ENCODE measurements at regions not wholly inside any gene's neighbourhood (a gene's known extent, or its start where the extent isn't known, plus 50 kb on each side); places are given as distances from the start of the nearest gene placed in this dataset.

- no peaks in the 10 kb centered on the region for H3K79me2 ChIP-seq (ENCODE audit: control insufficient read depth, insufficient read depth, low read length)
- H3K27ac ChIP-seq (ENCODE audit: low read length in 2 of 2) = no peak overlapping the region
- H3K9ac ChIP-seq (ENCODE audit: low read length) = no peak overlapping the region
- no peaks in the 10 kb centered on the region for H4K20me1 ChIP-seq (ENCODE audit: control insufficient read depth, insufficient read depth, low read length, poor library complexity, severe bottlenecking)
- Mint-ChIP-seq H3K27me3 (peaks cover 5% of the 10 kb centered on the region), H3K9me3 (ENCODE audit: insufficient read depth) (no peaks in the 10 kb centered on the region), H3K27ac (peak overlapping the region; percentile 1), H3K4me1 (peaks cover 24% of the 10 kb centered on the region), H3K4me3 (peak overlapping the region; percentile 38)
- no peaks in the 10 kb centered on the region for H3K9me3 ChIP-seq (ENCODE audit: control extremely low read depth in 1 of 3, control insufficient read depth in 2 of 3, insufficient read depth in 1 of 3, low read length in 2 of 3)
- no peak for ATAC-seq (ENCODE audit: low read depth)
- DNase-seq = no peak
- no peaks in the 10 kb centered on the region for H3K27me3 ChIP-seq (replicated peaks in 1 of 4; ENCODE audit: control extremely low read depth in 1 of 4, control insufficient read depth in 3 of 4, insufficient read depth in 4 of 4, low read length in 3 of 4)
- intact Hi-C loops (cut with micrococcal nuclease) = no loop called here
- H3K4me1 ChIP-seq (ENCODE audit: control insufficient read depth in 2 of 2, insufficient read depth in 2 of 2, low read length in 2 of 2) = peaks cover 19% of the 10 kb centered on the region in 2 donors
- H3K36me3 ChIP-seq (replicated peaks in 1 of 2; ENCODE audit: control extremely low read depth in 1 of 2, control insufficient read depth in 1 of 2, extremely low read depth in 1 of 2, insufficient read depth in 2 of 2, low read length in 1 of 2) = no peaks in the 10 kb centered on the region
- CTCF ChIA-PET = no interaction called here
- WGBS (ENCODE audit: insufficient coverage) = 78% methylated on average over 6 of the region's 17 CpGs
- peak overlapping the region; percentile 24 for H2AFZ ChIP-seq (ENCODE audit: insufficient read depth, low read depth, low read length, poor library complexity, severe bottlenecking)
- POLR2A ChIA-PET = interaction anchor here (1.6 kb wide), 1 partner anchor 175 kb away, joined by 7 read pairs; the partner anchor contains the start of gene KLF6
- H3K4me3 ChIP-seq (ENCODE audit: control extremely low read depth in 1 of 5, extremely low read depth in 1 of 5, insufficient read depth in 1 of 5, low read depth in 2 of 5, low read length in 4 of 5) = peak overlapping the region in 1 of 5 experiments; percentile 11
- H3K4me2 ChIP-seq (replicated peaks; ENCODE audit: low read depth, low read length, poor library complexity, severe bottlenecking) = peak overlapping the region; percentile 43
- no peak for TF ChIP-seq EZH2 (IDR thresholded peaks at IDR 0.05; ENCODE audit: borderline replicate concordance, insufficient read depth, low read depth, low read length, poor library complexity, severe bottlenecking)
Observed at GRCh38 chr10:3959370-3960325, 174.6 kb upstream of the KLF6 start.

GRCh38 chr10:3958472-3958996 is 173.5 kb upstream of the KLF6 start:
- Histone ChIP-seq H3K9me3 (ENCODE audit: control extremely low read depth in 1 of 3, control insufficient read depth in 2 of 3, insufficient read depth in 1 of 3, low read length in 2 of 3) (no peaks in the 10 kb centered on the region), H3K4me1 (ENCODE audit: control insufficient read depth in 2 of 2, insufficient read depth in 2 of 2, low read length in 2 of 2) (peaks cover 19% of the 10 kb centered on the region in 2 donors), H2AFZ (ENCODE audit: insufficient read depth, low read depth, low read length, poor library complexity, severe bottlenecking) (no peak overlapping the region), H3K27me3 (replicated peaks in 1 of 4; ENCODE audit: control extremely low read depth in 1 of 4, control insufficient read depth in 3 of 4, insufficient read depth in 4 of 4, low read length in 3 of 4) (no peaks in the 10 kb centered on the region), H4K20me1 (ENCODE audit: control insufficient read depth, insufficient read depth, low read length, poor library complexity, severe bottlenecking) (no peaks in the 10 kb centered on the region), H3K4me2 (replicated peaks; ENCODE audit: low read depth, low read length, poor library complexity, severe bottlenecking) (no peak overlapping the region), H3K27ac (ENCODE audit: low read length in 2 of 2) (no peak overlapping the region), H3K36me3 (replicated peaks in 1 of 2; ENCODE audit: control extremely low read depth in 1 of 2, control insufficient read depth in 1 of 2, extremely low read depth in 1 of 2, insufficient read depth in 2 of 2, low read length in 1 of 2) (no peaks in the 10 kb centered on the region), H3K79me2 (ENCODE audit: control insufficient read depth, insufficient read depth, low read length) (no peaks in the 10 kb centered on the region), H3K9ac (ENCODE audit: low read length) (no peak overlapping the region), H3K4me3 (ENCODE audit: control extremely low read depth in 1 of 5, extremely low read depth in 1 of 5, insufficient read depth in 1 of 5, low read depth in 2 of 5, low read length in 4 of 5) (no peak overlapping the region)
- no peak overlapping the region for H3K27ac Mint-ChIP-seq
- intact Hi-C loops (cut with micrococcal nuclease) = no loop called here
- POLR2A ChIA-PET = no interaction called here
- TF ChIP-seq EZH2 (IDR thresholded peaks at IDR 0.05; ENCODE audit: borderline replicate concordance, insufficient read depth, low read depth, low read length, poor library complexity, severe bottlenecking) = no peak
- TF ChIP-seq, protein P1, sequence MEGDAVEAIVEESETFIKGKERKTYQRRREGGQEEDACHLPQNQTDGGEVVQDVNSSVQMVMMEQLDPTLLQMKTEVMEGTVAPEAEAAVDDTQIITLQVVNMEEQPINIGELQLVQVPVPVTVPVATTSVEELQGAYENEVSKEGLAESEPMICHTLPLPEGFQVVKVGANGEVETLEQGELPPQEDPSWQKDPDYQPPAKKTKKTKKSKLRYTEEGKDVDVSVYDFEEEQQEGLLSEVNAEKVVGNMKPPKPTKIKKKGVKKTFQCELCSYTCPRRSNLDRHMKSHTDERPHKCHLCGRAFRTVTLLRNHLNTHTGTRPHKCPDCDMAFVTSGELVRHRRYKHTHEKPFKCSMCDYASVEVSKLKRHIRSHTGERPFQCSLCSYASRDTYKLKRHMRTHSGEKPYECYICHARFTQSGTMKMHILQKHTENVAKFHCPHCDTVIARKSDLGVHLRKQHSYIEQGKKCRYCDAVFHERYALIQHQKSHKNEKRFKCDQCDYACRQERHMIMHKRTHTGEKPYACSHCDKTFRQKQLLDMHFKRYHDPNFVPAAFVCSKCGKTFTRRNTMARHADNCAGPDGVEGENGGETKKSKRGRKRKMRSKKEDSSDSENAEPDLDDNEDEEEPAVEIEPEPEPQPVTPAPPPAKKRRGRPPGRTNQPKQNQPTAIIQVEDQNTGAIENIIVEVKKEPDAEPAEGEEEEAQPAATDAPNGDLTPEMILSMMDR (IDR thresholded peaks at IDR 0.05) = no peak
- DNase-seq (no peak), ATAC-seq (ENCODE audit: low read depth) (no peak)
- peaks cover 24% of the 10 kb centered on the region for H3K4me1 Mint-ChIP-seq
- WGBS (ENCODE audit: insufficient coverage) = no CpG with 5 or more reads among the region's 4 CpGs
- no peak overlapping the region for H3K4me3 Mint-ChIP-seq
- peaks cover 5% of the 10 kb centered on the region for H3K27me3 Mint-ChIP-seq
- peaks cover 2% of the 10 kb centered on the region for H3K9me3 Mint-ChIP-seq (ENCODE audit: insufficient read depth)
- CTCF ChIA-PET = interaction anchor here (0.6 kb wide), 1 partner anchor 13 kb away, joined by 3 read pairs; no protein-coding TSS in a partner anchor

Data from B cell (primary cell).